HG02938 (cell line): ENCODE measurements at regions not wholly inside any gene's neighbourhood (a gene's known extent, or its start where the extent isn't known, plus 50 kb on each side); places are given as distances from the start of the nearest gene placed in this dataset.
"Not testable (repeated sequence)": the region's sequence is repeated elsewhere in the genome, so short reads cannot be mapped to it uniquely, and the experiment has no call there.

Experiments used
- ATAC-seq: cut with Tn5 transposase; IDR thresholded peaks from one replicate; pipeline ENCODE4 v1.9.1; 2021; ENCODE audit warnings: mild to moderate bottlenecking, moderate library complexity; ENCODE audit not compliant: unreplicated experiment

DNA sequence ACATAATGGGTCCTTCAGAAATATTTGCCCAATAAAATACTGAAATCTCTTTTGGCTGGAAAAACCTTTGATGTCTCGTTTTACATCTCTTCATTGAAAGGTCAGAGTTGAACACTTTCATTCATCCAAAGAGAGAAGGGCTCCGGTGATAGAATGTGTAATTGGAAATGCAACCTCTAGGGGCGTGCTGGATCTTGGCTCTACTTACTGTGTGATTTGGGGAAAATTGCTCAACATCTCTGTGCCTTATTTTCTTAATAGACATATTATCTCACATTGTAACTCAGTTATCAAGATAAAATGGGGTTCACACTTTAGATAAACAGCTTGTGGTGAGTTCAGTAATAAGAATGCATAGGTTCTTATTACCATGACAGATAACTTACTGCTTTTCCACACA is 1444.1 kb downstream of the SLITRK5 start:
- ATAC-seq: no peak

DNA sequence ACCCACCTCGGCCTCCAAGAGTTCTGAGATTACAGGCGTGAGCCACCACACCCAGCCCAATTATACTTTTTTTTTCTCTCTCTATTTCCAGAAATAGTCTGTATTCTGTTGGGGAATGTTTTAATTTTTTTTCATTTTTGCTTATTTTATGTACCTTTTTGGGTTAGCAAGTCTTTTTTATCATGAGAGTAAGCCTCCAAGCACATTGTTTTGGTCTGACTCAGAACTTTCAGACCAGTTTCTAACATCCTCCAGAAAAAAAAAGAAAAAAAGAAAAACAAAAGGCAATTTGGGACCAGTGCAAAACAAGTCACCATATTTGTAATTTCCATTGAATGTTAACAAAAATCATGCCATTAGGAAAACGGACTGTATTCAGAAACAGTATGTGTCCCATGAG is 1465.5 kb downstream of the SLITRK5 start:
- ATAC-seq: no peak

DNA sequence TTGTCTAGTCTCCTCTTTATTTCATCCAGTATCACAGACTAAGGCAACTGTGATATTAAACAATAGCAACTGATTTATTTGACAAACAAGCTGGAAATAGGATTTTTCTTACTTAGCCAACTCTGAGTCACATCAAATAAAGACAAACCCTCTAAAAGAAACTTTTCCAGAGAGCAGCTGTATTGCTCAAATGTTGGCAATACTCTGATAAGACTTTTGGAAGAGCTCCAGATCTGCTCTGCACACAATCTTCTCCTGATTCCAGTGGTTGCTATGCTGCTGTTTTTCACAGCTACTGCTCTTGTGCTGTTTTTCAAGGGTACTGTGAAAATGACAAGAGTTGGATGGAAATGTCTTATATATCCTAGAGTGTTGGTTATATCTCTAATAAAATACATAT is 1479.2 kb downstream of the SLITRK5 start:
- ATAC-seq: no peak

DNA sequence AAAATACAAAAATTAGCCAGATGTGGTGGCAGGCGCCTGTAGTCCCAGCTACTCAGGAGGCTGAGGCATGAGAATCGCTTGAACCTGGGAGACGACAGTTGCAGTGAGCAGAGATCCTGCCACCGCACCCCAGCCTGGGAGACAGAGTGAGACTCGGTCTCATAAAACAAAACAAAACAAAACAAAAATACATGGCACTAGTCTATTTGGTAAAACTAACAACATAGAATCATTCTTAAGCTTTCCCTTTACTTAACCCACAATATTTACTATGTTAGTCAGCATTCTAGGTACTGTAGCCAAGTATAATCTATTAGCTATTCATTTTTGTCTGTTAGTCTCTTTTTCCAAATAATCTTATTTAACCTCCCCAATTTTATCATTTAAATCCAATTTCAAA is 1482.8 kb downstream of the SLITRK5 start:
- ATAC-seq: no peak

DNA sequence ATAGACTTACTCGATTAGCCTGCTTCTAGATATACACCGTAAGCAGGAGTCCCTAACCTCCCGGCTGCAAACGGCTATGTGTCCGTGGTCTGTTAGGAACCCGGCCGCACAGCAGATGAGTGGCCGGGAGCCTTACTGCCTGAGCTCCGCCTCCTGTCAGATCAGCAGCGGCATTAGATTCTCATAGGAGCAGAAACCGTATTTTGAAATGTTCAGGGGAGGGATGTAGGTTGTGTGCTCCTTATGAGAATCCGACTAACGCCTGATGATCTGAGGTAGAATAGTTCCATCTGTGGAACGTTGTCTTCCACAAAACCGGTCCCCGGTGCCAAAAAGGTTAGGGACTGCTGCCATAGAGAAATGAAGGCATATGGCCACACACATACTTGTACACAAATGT is 1491.9 kb downstream of the SLITRK5 start:
- no peak for ATAC-seq

DNA sequence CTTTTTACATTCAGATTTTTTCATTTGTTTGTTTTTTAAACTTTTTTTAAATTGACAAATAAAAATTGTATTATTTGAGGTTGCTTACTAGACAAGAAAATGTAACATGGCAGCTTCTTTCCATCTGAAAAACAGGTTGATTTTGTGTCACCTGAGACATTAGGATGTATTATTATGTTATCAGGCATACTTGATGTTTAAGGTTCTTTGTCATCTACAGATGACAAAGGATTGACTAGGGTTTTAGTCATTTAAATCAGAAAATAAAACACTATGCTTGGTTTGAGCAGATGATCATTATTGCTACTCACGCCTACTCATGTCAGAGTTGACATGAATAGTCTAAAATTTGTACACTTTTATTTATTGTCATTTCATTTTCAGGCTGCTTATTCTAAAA is 1494.5 kb downstream of the SLITRK5 start:
- ATAC-seq: no peak

DNA sequence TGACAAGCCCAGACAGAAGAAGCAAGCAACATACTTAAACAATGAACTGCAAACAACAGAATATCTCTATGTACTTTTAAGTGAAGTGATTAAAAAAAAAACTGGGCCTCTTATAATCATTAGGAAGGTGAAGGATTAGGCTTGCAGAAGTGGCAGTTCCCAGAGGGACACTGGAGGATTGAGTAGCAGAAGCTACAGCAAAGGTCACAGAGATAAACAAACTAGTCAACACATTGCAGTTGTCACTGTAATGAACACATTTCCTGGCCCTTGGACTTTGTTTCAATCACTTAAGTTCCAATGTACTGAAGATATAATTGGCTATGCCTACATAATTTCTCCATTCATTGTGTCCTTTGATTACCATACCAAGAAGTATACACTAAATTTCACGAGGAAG is 1498.8 kb downstream of the SLITRK5 start:
- ATAC-seq: no peak

DNA sequence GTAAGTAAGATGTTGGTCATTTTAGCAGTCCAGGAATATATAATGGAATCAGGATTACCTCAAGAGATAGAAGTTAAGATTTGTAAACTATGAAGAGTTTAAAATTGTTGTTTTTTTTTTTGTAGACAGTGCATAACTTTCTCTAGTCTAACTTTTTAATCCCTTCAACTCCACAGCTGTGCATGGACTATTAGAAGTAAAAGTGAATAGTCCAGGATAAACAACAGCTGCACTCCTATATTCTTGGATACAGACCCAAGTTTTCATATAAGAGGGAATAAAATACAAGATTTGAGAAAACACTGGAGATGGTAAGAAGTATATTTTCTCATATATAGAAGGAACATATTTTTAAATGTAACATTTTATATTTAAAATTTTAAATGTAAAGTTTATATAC is 1509.9 kb downstream of the SLITRK5 start:
- ATAC-seq: no peak

DNA sequence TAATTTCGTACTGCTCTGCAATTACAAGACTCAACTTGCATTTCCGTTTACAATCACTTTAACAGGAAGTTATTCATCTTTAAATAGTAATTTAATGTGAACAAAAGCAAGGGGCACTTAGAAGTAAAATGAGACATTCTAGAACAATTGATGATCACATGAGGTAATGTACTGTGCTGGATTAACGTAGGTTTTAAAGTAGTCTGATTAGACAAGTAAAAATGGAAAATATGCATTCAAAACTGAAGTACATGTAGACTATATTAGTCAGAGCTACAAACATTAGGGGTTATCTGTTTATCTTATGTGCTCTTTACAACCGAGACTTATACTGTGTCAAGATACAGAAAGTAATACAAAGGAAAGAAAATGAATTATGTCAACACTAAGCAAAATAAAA is 1528.0 kb downstream of the SLITRK5 start:
- no peak for ATAC-seq

DNA sequence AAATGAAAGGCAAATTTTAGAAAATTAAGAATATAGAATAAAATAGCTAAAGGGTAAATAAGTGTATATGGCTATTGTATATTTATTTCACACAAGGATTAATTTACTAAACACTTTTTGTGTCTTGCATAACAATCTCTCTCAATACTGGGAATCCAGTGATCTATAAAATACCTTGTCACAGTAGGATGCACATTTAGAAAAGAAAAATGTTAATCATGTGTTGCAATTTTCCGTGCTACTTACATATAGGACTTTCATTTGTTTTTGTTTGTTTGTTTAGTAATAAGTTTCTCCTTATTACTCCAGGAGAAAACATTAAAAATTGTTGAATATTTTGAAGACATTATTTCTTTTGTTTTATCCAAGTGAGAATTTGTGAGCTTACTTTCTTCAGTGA is 1533.3 kb downstream of the SLITRK5 start:
- no peak for ATAC-seq

DNA sequence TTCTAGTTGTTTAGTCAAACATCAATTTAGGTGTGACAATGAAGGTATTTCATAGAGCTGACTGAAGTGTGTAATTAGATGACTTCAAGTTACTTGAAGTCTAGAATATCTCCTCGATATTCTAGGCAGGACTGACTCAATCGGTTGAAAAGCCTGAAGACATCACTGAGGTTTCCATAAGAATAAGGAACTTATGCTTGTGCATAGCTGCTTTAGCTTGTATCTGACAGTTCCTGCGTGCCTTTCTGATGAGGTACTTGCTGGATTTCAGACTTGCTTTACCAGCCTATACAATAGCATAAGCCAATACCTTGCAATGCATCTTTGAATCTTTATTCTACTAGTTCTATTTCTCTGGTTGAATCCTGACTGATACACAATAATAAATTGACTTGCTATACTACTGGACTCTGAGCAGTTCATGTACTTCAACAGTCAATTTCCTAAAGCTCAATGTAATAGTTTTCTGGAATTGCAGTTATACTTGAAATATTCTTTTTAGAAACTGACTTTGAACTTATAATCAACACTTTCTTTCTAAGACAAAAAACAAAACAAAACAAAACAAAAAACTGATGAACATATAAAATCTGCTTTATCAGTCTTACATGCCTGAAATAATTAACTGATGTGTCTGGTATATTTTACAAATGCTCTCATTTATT is 1534.8 kb downstream of the SLITRK5 start:
- no peak for ATAC-seq

DNA sequence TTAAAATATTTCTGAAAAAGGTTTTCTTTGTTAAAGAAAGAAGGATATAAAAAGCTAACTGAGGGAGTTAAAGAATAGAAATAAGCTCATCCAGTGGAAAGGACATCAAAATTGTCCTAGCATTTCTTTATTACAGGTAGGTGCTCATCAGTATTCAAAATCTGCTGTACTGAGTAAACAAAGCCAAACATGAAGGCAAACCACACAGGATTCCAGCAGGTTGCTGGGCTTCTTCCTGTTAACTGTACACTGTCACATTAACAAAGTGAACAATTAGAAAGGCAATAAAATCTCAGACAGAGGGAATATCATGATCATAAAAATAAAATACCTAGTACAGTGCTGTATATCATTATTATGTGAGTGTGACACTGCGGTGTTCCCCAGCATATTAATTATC is 1541.0 kb downstream of the SLITRK5 start:
- ATAC-seq: no peak

DNA sequence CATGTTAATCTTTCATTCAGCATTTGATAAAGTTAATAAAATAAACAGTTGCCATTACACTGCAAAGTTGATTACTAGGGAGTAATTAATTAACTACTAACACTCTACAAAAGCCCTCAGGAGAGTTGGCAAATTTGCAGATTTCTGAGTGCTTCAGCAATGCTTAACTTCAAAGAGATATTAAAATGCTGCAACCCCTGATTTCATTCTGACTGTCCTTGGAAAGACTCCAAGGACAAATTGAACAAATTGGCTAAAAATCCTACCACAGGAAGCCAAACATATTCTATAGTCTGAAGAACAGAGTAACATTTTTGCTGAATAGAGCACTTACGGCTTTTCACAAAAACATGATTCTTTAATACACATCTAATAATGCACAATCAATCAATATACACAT is 1543.0 kb downstream of the SLITRK5 start:
- ATAC-seq: no peak

DNA sequence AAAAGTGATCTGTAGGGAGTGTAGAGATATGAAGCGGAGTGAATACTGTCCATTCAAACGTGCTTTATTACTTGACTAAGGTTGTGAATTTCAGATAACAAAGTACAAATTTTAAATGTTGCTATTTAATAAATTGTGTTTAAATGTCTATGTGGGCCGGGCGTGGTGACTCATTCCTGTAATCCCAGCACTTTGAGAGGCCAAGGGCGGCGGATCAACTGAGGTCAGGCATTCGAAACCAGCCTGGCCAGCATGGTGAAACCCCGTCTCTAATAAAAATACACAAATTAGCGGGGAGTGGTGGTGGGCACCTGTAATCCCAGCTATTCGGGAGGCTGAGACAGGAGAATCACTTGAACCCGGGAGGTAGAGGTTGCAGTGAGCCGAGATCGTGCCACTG is 1544.1 kb downstream of the SLITRK5 start:
- not testable (repeated sequence) for ATAC-seq

DNA sequence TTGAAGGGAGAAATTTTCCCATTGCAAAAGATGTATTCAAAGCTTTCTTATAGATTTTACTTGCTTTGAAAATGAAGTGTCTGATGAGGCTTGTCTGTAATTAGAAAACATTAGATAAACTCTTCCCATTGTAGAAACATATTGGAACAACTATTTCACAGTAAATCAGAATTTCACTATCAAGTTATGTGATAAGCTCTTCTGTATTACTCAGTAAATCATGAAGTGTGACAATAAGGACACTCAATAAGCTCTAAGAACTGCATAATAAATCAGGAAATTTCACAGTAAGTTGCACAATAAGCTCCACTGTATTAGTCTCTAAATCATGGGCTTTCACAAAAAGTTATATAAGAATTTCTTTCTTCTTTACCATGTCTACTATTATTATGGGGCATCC is 1546.6 kb downstream of the SLITRK5 start:
- no peak for ATAC-seq

DNA sequence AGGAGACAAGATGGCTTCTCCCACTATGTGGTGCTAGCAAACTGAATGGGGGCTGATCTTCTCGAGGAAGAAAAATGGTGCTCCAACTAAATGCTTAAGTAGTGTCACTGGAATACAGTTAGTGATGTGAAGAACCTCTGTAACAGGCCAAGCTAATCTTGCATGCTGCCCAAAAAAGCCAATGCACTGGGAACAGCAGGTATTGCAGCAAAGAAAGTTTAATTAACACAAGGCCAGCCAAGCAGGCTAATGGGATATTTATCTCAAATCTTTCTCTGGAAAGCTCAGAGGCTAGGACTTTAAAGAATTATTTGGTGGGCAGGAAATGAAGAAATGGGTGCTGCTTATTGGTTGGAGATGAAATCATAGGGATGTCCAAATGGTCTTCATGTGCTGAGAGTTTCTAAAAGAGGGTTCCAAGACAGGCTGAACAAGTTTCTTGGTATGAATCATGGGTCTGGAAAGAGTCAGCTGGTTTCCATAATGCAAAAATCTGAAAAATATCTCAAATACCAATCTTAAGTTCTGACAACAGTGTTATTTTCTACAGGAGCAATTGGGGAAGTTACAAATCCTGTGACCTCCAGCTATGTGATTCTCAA is 1550.5 kb downstream of the SLITRK5 start:
- no peak for ATAC-seq

DNA sequence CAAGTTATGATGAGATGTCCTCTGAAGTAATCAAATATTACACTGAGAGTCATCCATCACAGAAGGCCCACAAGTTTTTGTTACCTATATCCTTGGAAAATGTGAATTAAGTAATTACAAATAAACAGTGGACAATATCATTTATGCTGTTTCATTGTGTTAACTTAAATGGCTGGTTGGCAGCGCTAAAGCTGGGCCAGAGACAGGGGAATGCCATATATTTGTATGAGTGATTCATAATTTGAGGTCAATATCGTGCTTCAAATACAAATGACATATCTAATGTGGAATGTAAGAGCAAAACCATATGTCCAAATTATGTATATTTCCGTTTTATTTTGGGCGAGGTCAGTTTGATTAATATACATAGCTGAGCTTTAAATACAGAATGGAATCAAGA is 1556.2 kb downstream of the SLITRK5 start:
- ATAC-seq: no peak

DNA sequence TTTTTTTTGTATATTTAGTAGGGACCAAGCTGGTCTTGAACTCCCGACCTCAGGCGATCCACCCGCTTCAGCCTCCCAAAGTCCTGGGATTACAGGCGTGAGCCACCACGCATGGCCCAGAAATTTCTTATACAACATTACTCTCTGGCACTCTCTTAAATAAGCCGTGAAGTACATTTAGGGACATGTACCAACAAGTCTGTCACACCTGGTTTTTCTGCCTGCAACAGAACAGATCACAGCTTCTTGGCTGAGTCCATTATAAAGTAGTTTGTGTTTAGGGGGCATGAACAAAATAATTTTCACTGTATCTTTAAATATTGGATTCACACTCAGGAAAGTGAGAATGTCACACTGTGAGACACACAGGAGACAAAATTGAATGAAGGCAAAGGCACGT is 1567.3 kb downstream of the SLITRK5 start:
- ATAC-seq: no peak

DNA sequence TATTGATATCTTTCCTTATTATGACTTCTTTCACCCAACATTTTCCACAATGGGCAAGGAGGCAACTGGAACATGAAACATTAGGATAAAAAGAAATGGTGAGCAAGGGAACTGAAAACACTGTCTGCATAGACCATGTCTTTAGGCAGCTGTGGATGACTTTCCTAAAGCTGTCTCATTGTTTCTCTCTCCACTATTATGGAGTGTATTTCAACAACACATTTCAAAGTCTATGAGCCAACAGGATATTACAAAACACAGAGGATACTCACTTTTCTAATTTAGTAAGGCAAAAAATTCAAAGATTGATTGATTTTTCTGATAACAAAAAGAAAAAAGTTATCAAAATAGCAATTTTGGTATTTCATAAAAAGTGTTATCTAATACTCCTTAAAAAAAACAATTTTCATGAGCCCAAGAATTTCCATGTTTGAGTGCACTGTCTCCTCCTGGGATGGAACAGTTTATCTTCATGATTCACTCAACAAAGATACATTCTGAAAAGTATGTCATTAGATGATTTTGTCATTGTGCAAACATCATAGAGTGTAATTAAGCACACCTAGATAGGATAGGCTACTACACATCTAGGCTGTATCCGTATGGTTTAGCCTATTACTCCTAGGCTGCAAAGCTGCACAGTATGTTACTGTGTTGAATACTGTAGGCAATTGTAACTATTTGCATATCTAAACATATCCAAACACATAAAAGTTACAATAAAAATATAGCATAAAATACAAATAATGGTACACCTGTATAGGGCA is 1568.4 kb downstream of the SLITRK5 start:
- ATAC-seq: no peak

DNA sequence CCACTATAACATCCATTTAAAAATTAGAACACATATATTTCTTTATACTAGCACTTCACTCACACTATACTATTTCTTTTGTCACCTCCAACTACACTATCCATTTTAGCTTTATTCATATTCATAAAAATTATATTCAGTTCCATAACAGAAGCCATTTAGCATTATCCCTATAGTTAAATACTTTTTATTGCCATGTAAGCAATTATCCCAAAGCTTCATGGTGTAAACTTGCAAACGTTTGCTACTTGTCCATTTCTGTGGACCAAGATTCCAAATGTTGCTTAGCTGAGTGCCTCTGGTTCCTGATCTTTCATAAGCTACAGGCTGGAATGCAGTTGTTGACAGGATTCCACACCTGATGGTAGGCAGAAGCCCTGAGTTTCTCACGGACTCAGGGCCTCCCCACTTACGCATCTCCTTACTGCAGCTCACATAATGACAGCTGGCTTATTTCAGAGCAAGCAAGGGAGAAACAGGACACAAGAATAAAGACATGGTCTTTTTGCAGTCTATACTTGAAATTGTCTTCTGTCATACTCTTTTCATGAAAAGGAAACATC is 1584.8 kb downstream of the SLITRK5 start:
- ATAC-seq: no peak

DNA sequence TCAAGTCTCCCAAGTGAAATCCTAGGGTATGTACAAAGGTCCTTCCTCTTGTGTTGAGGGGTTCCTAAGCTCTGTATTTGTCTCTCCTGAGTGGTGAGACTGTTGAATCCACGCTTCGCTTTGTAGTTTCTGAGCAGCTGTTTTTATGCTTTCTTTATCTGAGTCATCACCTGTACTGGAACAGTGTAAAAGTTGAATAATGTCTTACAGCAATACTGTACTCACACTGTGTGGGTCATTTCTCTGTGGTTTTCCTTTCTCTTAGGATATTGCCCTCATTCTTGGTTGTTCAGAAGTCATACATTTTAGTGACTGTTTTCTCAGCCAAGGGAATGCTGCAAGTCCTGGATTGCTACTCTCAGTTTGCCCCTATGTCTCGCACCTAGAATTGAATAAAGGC is 1596.6 kb downstream of the SLITRK5 start:
- ATAC-seq: no peak

DNA sequence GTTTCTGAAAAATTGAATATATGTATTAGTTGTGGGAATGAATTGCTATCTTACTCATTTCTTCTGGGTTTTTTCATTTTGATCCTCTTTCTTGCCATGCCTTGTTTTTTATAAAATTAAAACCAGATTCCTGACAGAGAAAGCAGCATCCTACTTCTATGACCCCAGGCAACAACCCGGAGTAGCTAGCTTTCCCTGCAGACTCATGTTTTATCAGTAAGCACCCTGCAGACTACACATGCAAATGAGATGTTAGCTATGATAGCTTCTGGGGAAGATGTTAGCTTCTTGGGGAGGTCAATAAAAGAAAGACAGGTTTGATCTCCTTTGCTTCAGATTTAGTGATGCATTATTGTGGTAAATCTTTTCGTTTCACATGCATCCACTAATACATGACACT is 1598.6 kb downstream of the SLITRK5 start:
- no peak for ATAC-seq
